ENCODE measurements at regions not wholly inside any gene's neighbourhood (a gene's known extent, or its start where the extent isn't known, plus 50 kb on each side); places are given as distances from the start of the nearest gene placed in this dataset.

DNA sequence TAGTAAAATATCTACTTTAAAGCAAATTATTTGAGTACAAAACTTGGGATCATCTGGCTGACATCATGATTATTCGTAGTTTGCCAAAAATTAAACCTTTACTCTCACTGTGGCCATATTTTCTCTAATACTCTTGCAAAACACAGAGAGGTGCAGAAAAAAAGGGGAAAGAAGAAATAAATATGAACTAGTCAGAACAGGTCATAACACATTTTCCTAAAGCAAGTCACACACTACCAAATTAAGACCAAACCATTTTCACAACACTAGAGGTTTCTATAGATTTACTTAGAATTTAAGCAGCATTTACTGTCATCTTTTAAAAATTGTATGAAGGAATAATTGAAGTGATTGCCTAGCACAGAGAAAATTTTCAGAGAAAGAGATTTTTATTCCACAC is 726.1 kb downstream of the SORCS1 start:
- TF ChIP-seq POLR2A (IDR thresholded peaks at IDR 0.05; ENCODE audit: low read depth, low read length) = no peak
- TF ChIP-seq NFE2L2 (IDR thresholded peaks at IDR 0.05; ENCODE audit: low read depth, low read length) = no peak
- TF ChIP-seq, protein P1, sequence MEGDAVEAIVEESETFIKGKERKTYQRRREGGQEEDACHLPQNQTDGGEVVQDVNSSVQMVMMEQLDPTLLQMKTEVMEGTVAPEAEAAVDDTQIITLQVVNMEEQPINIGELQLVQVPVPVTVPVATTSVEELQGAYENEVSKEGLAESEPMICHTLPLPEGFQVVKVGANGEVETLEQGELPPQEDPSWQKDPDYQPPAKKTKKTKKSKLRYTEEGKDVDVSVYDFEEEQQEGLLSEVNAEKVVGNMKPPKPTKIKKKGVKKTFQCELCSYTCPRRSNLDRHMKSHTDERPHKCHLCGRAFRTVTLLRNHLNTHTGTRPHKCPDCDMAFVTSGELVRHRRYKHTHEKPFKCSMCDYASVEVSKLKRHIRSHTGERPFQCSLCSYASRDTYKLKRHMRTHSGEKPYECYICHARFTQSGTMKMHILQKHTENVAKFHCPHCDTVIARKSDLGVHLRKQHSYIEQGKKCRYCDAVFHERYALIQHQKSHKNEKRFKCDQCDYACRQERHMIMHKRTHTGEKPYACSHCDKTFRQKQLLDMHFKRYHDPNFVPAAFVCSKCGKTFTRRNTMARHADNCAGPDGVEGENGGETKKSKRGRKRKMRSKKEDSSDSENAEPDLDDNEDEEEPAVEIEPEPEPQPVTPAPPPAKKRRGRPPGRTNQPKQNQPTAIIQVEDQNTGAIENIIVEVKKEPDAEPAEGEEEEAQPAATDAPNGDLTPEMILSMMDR (conservative IDR thresholded peaks at IDR 0.05; ENCODE audit: low read depth, low read length) = no peak
- no peak for TF ChIP-seq RFX5 (IDR thresholded peaks at IDR 0.05; ENCODE audit: low read depth, low read length)
